ENCODE measurements at regions not wholly inside any gene's neighbourhood (a gene's known extent, or its start where the extent isn't known, plus 50 kb on each side); places are given as distances from the start of the nearest gene placed in this dataset.
A peak's percentile ranks its signal among the peaks of the same experiment; 100 is the strongest.

GRCh38 chr5:34486160-34486848 lies 169.8 kb upstream of the RAI14 start:
- no peak overlapping the region for H3K27ac ChIP-seq (ENCODE audit: extremely low read depth, low read depth, low read length)
- no TSS peak for BruUV-seq (replicated peaks)
- ChIA-PET POLR2A (interaction anchor here (0.6 to 1.5 kb wide), 8 partner anchors 10 to 1026 kb away, joined by 3 to 5 read pairs (median 4); partner anchors contain the start of genes BRIX1 and RAD1), CTCF (ENCODE audit: low intra/inter-chr PET ratio) (interaction anchor here (0.8 to 2.3 kb wide), 6 partner anchors 12 to 517 kb away, joined by 3 to 20 read pairs (median 8); no protein-coding TSS in a partner anchor)
- DNase-seq (ENCODE audit: extremely low read depth in 1 of 4, low spot score in 3 of 4) (peak; percentile 73 to 89 (median 76)), FAIRE-seq (peak; percentile 89), ATAC-seq (peak; percentile 87)
- 4% methylated on average over 15 of the region's 15 CpGs for WGBS (ENCODE audit: insufficient coverage, low coverage, missing lambda C conversion rate)
- H3K4me2 ChIP-seq (ENCODE audit: insufficient read depth, low read length): no peak overlapping the region
- H4K20me1 ChIP-seq (replicated peaks; ENCODE audit: control insufficient read depth, insufficient read depth, low read length): no peaks in the 10 kb centered on the region
- H3K9me1 ChIP-seq (ENCODE audit: control insufficient read depth, insufficient read depth, low read length): no peaks in the 10 kb centered on the region
- no peak overlapping the region for H2AFZ ChIP-seq (ENCODE audit: low read depth, low read length)
- H3K36me3 ChIP-seq (ENCODE audit: control insufficient read depth, insufficient read depth, low read length): no peaks in the 10 kb centered on the region
- H3K9ac ChIP-seq (ENCODE audit: insufficient read depth in 1 of 2, low read depth in 2 of 2, low read length in 2 of 2): no peak overlapping the region
- peaks cover 0 to 5% of the 10 kb centered on the region in 2 experiments; a peak in 2 of 5 replicates for H3K4me1 ChIP-seq (replicated peaks in 1 of 2; ENCODE audit: control insufficient read depth in 2 of 2, insufficient read depth in 2 of 2, low read length in 2 of 2)
- intact Hi-C loops (cut with micrococcal nuclease): loop anchor here (1.0 to 2.0 kb wide), 4 partner anchors 37 to 517 kb away; no protein-coding TSS in a partner anchor
- H3K9me3 ChIP-seq (replicated peaks; ENCODE audit: control insufficient read depth, insufficient read depth, low read depth, low read length): no peaks in the 10 kb centered on the region
- no peaks in the 10 kb centered on the region for H3K79me2 ChIP-seq (ENCODE audit: control insufficient read depth, insufficient read depth, low read length)
- H3K27me3 ChIP-seq (ENCODE audit: control insufficient read depth in 2 of 2, insufficient read depth in 2 of 2, low read length in 2 of 2): peaks cover 14 to 25% of the 10 kb centered on the region in 2 experiments
- H3K4me3 ChIP-seq: no peak overlapping the region
- in situ Hi-C loops (cut with MboI): loop anchor here (10.0 to 25.0 kb wide), 2 partner anchors 408 to 701 kb away; no protein-coding TSS in a partner anchor
- 0 out of 2 replicates have a peak, but pooled peaks have one; percentile 34 for TF ChIP-seq XRCC5 (IDR thresholded peaks at IDR 0.05; ENCODE audit: low read depth, low read length)
- TF ChIP-seq, protein P1, sequence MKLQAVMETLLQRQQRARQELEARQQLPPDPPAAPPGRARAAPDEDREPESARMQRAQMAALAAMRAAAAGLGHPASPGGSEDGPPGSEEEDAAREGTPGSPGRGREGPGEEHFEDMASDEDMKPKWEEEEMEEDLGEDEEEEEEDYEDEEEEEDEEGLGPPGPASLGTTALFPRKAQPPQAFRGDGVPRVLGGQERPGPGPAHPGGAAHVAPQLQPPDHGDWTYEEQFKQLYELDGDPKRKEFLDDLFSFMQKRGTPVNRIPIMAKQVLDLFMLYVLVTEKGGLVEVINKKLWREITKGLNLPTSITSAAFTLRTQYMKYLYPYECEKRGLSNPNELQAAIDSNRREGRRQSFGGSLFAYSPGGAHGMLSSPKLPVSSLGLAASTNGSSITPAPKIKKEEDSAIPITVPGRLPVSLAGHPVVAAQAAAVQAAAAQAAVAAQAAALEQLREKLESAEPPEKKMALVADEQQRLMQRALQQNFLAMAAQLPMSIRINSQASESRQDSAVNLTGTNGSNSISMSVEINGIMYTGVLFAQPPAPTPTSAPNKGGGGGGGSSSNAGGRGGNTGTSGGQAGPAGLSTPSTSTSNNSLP (IDR thresholded peaks at IDR 0.05; ENCODE audit: borderline replicate concordance, low read depth, low read length): peak; percentile 54; the same call in 1 of the 2 replicates
- TF ChIP-seq ATF4 (CRISPR knock-in tag; IDR thresholded peaks at IDR 0.05): no peak
- 0 out of 4 replicates have a peak, but pooled peaks of 1 of the 2 experiments have one; percentile 33 for TF ChIP-seq MAZ (CRISPR knock-in tag; conservative IDR thresholded peaks at IDR 0.05 in 1 of 2, IDR thresholded peaks at IDR 0.05 in 1 of 2)
- peak; percentile 80; the same call in 1 of the 2 replicates for TF ChIP-seq STAG1 (CRISPR knock-in tag; IDR thresholded peaks at IDR 0.05; ENCODE audit: borderline replicate concordance)
- TF ChIP-seq SMC3 (conservative IDR thresholded peaks at IDR 0.05; ENCODE audit: insufficient read depth, low read depth, low read length): peak; percentile 92
- TF ChIP-seq ARID2 (IDR thresholded peaks at IDR 0.05): peak; percentile 76
- TF ChIP-seq, protein P2, sequence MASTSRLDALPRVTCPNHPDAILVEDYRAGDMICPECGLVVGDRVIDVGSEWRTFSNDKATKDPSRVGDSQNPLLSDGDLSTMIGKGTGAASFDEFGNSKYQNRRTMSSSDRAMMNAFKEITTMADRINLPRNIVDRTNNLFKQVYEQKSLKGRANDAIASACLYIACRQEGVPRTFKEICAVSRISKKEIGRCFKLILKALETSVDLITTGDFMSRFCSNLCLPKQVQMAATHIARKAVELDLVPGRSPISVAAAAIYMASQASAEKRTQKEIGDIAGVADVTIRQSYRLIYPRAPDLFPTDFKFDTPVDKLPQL (IDR thresholded peaks at IDR 0.05; ENCODE audit: extremely low read depth, insufficient read length): no peak

Measured in K562 (cell line).